ENCODE measurements at regions not wholly inside any gene's neighbourhood (a gene's known extent, or its start where the extent isn't known, plus 50 kb on each side); places are given as distances from the start of the nearest gene placed in this dataset.

DNA sequence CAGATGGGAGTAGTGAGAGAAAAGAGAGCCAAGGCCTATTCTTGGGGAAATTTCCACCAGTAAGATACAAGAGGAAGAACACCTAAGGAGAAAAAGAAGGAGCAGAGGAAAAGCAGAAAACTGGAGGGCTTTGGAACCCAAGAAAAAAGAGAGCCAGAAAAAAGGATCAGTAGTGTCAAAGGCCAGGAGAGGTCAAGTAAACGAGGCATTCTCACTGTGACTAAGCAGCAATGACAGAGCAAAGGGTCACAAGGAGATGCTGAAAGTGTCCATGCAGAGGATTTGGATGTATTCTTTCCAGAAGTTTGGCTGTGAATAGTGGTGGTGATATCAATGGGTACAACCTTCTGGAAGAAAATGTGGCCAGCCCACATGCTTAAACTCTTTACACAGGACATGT, 109.5 kb downstream of the DYNAP start:
- Histone ChIP-seq H3K18ac (ENCODE audit: extremely low read depth, low read length) (no peak overlapping the region), H3K23ac (ENCODE audit: insufficient read length) (no peak overlapping the region), H3K9ac (replicated peaks in 1 of 4; ENCODE audit: extremely low read depth in 1 of 4, low read depth in 3 of 4, low read length in 3 of 4) (peak overlapping the region in 1 of 4 experiments; percentile 25; a peak in 1 of 7 replicates), H3K4me1 (replicated peaks in 1 of 4; ENCODE audit: control insufficient read depth in 3 of 4, insufficient read depth in 4 of 4, low read length in 3 of 4) (no peaks in the 10 kb centered on the region), H4K20me1 (replicated peaks in 1 of 2; ENCODE audit: control insufficient read depth in 1 of 2, insufficient read depth in 2 of 2, low read length in 2 of 2) (no peaks in the 10 kb centered on the region), H2BK15ac (ENCODE audit: low read length) (no peak overlapping the region), H2BK5ac (ENCODE audit: low read depth, low read length) (no peak overlapping the region), H3K36me3 (ENCODE audit: control insufficient read depth in 2 of 4, insufficient read depth in 4 of 4, low read length in 3 of 4) (no peaks in the 10 kb centered on the region), H3K14ac (ENCODE audit: insufficient read length) (no peak overlapping the region), H3K4me2 (ENCODE audit: insufficient read depth in 1 of 2, low read depth in 2 of 2, low read length in 2 of 2) (no peak overlapping the region), H2BK20ac (ENCODE audit: low read length) (no peak overlapping the region), H3K9me3 (ENCODE audit: insufficient read depth in 2 of 2, low read depth in 1 of 2, low read length in 1 of 2) (no peaks in the 10 kb centered on the region), H3K23me2 (ENCODE audit: low read depth, low read length) (no peaks in the 10 kb centered on the region; the same call in 1 of the 2 replicates), H3K4ac (replicated peaks; ENCODE audit: insufficient read length, low read depth, low read length) (no peak overlapping the region), H4K5ac (ENCODE audit: insufficient read length, low read depth, low read length) (no peak overlapping the region), H3K56ac (replicated peaks; ENCODE audit: insufficient read length, low read depth, low read length) (no peak overlapping the region), H3K79me1 (ENCODE audit: low read depth, low read length) (no peaks in the 10 kb centered on the region), H2AK5ac (ENCODE audit: low read depth, low read length) (no peak overlapping the region), H3K79me2 (ENCODE audit: control insufficient read depth in 1 of 2, insufficient read depth in 2 of 2, low read length in 2 of 2) (no peaks in the 10 kb centered on the region), H3K27me3 (replicated peaks in 1 of 4; ENCODE audit: control insufficient read depth in 3 of 4, extremely low read depth in 1 of 4, insufficient read depth in 3 of 4, low read length in 3 of 4) (no peaks in the 10 kb centered on the region), H2AFZ (ENCODE audit: low read length) (0 out of 2 replicates have a peak overlapping the region, but pooled peaks have one; percentile 59), H2BK120ac (replicated peaks; ENCODE audit: low read depth, low read length) (no peak overlapping the region), H4K91ac (replicated peaks; ENCODE audit: insufficient read length, low read length) (no peak overlapping the region), H4K8ac (ENCODE audit: extremely low read depth, insufficient read depth, low read length) (no peak overlapping the region), H3K27ac (ENCODE audit: low read depth, low read length) (no peak overlapping the region), H3K4me3 (ENCODE audit: extremely low read depth in 1 of 4, insufficient read depth in 2 of 4, low read depth in 3 of 4, low read length in 4 of 4) (no peak overlapping the region), H2BK12ac (ENCODE audit: low read depth, low read length) (no peak overlapping the region)
- WGBS, 2 experiments (ENCODE audit: extremely low coverage in 1 of 2, insufficient coverage in 1 of 2, insufficient read length in 1 of 2, insufficient replicate concordance in 2 of 2, low coverage in 1 of 2, low lambda C conversion rate in 2 of 2, missing lambda C conversion rate in 1 of 2) = 79% methylated on average over 1 of the region's 1 CpG; no CpG with 5 or more reads in 1 of the 2 experiments
- POLR2A ChIA-PET (ENCODE audit: partially characterized antibody) = no interaction called here
- DNase-seq (ENCODE audit: low read depth in 1 of 2, low spot score in 2 of 2) (no peak), FAIRE-seq (no peak)
- CTCF ChIA-PET (ENCODE audit: partially characterized antibody) = no interaction called here
- no peak for TF ChIP-seq CTBP2 (IDR thresholded peaks at IDR 0.05; ENCODE audit: borderline replicate concordance, insufficient read depth, insufficient read length, low read length)

All from H1 (cell line).